Stimulated activated naive CD8-positive, alpha-beta T cell treated with anti-CD3 and anti-CD28 coated beads, Interleukin-15, amount 100 ng/mL, for 72 hours (primary cell): ENCODE measurements at regions not wholly inside any gene's neighbourhood (a gene's known extent, or its start where the extent isn't known, plus 50 kb on each side); places are given as distances from the start of the nearest gene placed in this dataset.
"Not testable (repeated sequence)": the region's sequence is repeated elsewhere in the genome, so short reads cannot be mapped to it uniquely, and the experiment has no call there.

ENCODE experiments used
- ATAC-seq: fragments of 150-1000 bp; cut with Tn5 transposase; 2 replicates; pipeline ENCODE4 v1.10.0; 2021; ENCODE audit warnings: mild to moderate bottlenecking, moderate library complexity
- DNase-seq, 2 donors: peaks; one replicate each; pipeline ENCODE4 v3.0.0; 2021 to 2022
- H3K27ac Mint-ChIP-seq, 2 donors: one replicate each; pipeline ENCODE4 v1.8.0; 2022; ENCODE audit warnings: mild to moderate bottlenecking in 2 of 2, mixed read lengths in 2 of 2, moderate library complexity in 2 of 2
- H3K27me3 Mint-ChIP-seq: one replicate; pipeline ENCODE4 v1.8.0; 2022; ENCODE audit warnings: mixed read lengths
- H3K4me1 Mint-ChIP-seq: one replicate; pipeline ENCODE4 v1.8.0; 2022; ENCODE audit warnings: mild to moderate bottlenecking, mixed read lengths
- H3K4me3 Mint-ChIP-seq, 2 donors: one replicate each; pipeline ENCODE4 v1.8.0; 2022; ENCODE audit warnings: mild to moderate bottlenecking in 2 of 2, mixed read lengths in 2 of 2, moderate library complexity in 1 of 2
- H3K9me3 Mint-ChIP-seq, 2 donors: one replicate each; pipeline ENCODE4 v1.8.0; 2022; ENCODE audit warnings: mixed read lengths in 2 of 2

- Mint-ChIP-seq H3K4me3 (no peak overlapping the region), H3K27me3 (no peaks in the 10 kb centered on the region), H3K9me3 (peaks cover 0 to 15% of the 10 kb centered on the region in 2 donors), H3K4me1 (no peaks in the 10 kb centered on the region), H3K27ac (no peak overlapping the region)
- ATAC-seq = no peak
- no peak for DNase-seq
Observed at GRCh38 chr2:154961676-154962075, 263.2 kb downstream of the KCNJ3 start.

- Mint-ChIP-seq H3K27ac (no peak overlapping the region), H3K9me3 (peaks cover 0 to 15% of the 10 kb centered on the region in 2 donors), H3K27me3 (no peaks in the 10 kb centered on the region), H3K4me3 (no peak overlapping the region), H3K4me1 (no peaks in the 10 kb centered on the region)
- ATAC-seq (no peak), DNase-seq (no peak)
Observed at GRCh38 chr2:154960802-154961583, 262.5 kb downstream of the KCNJ3 start.

GRCh38 chr2:154952346-154952980 is 254.0 kb downstream of the KCNJ3 start:
- no peak overlapping the region for H3K4me3 Mint-ChIP-seq
- ATAC-seq (no peak), DNase-seq (no peak)

GRCh38 chr2:154947416-154947815 is 248.9 kb downstream of the KCNJ3 start:
- H3K27ac Mint-ChIP-seq, H3K4me1 Mint-ChIP-seq, H3K27me3 Mint-ChIP-seq, H3K9me3 Mint-ChIP-seq, DNase-seq, H3K4me3 Mint-ChIP-seq, ATAC-seq: not testable (repeated sequence)

More at GRCh38 chr2:154952346-154952980, 254.0 kb downstream of the KCNJ3 start:
- no peaks in the 10 kb centered on the region for H3K27me3 Mint-ChIP-seq
- H3K4me1 Mint-ChIP-seq = no peaks in the 10 kb centered on the region
- H3K27ac Mint-ChIP-seq = no peak overlapping the region
- H3K9me3 Mint-ChIP-seq = peaks cover 0 to 3% of the 10 kb centered on the region in 2 donors

- no peaks in the 10 kb centered on the region for H3K9me3 Mint-ChIP-seq
- no peak overlapping the region for H3K27ac Mint-ChIP-seq
- no peak for DNase-seq
- ATAC-seq = no peak
- no peaks in the 10 kb centered on the region for H3K27me3 Mint-ChIP-seq
- H3K4me3 Mint-ChIP-seq = no peak overlapping the region
- H3K4me1 Mint-ChIP-seq = no peaks in the 10 kb centered on the region
Observed at GRCh38 chr2:154945984-154946383, 247.5 kb downstream of the KCNJ3 start.

- no peak for ATAC-seq
- Mint-ChIP-seq H3K27ac (no peak overlapping the region), H3K27me3 (no peaks in the 10 kb centered on the region), H3K9me3 (no peaks in the 10 kb centered on the region), H3K4me1 (no peaks in the 10 kb centered on the region), H3K4me3 (no peak overlapping the region)
- DNase-seq = no peak
Observed at GRCh38 chr2:154941379-154941778, 242.9 kb downstream of the KCNJ3 start.

GRCh38 chr2:154934213-154934612 is 235.7 kb downstream of the KCNJ3 start:
- Mint-ChIP-seq H3K27ac (no peak overlapping the region), H3K4me1 (no peaks in the 10 kb centered on the region), H3K4me3 (no peak overlapping the region), H3K9me3 (peaks cover 14 to 15% of the 10 kb centered on the region in 2 donors), H3K27me3 (no peaks in the 10 kb centered on the region)
- DNase-seq (no peak), ATAC-seq (no peak)

GRCh38 chr2:154924531-154924930 is 226.0 kb downstream of the KCNJ3 start:
- DNase-seq = no peak
- ATAC-seq = no peak
- Mint-ChIP-seq H3K9me3 (no peaks in the 10 kb centered on the region), H3K4me1 (no peaks in the 10 kb centered on the region), H3K4me3 (no peak overlapping the region), H3K27me3 (no peaks in the 10 kb centered on the region), H3K27ac (no peak overlapping the region)

GRCh38 chr2:154914561-154914960 is 216.1 kb downstream of the KCNJ3 start:
- no peak overlapping the region for H3K27ac Mint-ChIP-seq
- ATAC-seq (no peak), DNase-seq (no peak)
- H3K9me3 Mint-ChIP-seq = peaks cover 0 to 3% of the 10 kb centered on the region in 2 donors
- H3K4me1 Mint-ChIP-seq = no peaks in the 10 kb centered on the region
- no peaks in the 10 kb centered on the region for H3K27me3 Mint-ChIP-seq
- no peak overlapping the region for H3K4me3 Mint-ChIP-seq

- no peaks in the 10 kb centered on the region for H3K4me1 Mint-ChIP-seq
- no peaks in the 10 kb centered on the region for H3K27me3 Mint-ChIP-seq
- DNase-seq (no peak), ATAC-seq (no peak)
- H3K9me3 Mint-ChIP-seq = peaks cover 3 to 12% of the 10 kb centered on the region in 2 donors
- H3K4me3 Mint-ChIP-seq = no peak overlapping the region
- no peak overlapping the region for H3K27ac Mint-ChIP-seq
Observed at GRCh38 chr2:154912215-154912614, 213.7 kb downstream of the KCNJ3 start.

- Mint-ChIP-seq H3K27ac (no peak overlapping the region), H3K9me3 (peaks cover 3 to 12% of the 10 kb centered on the region in 2 donors), H3K4me1 (no peaks in the 10 kb centered on the region), H3K27me3 (no peaks in the 10 kb centered on the region), H3K4me3 (no peak overlapping the region)
- no peak for ATAC-seq
- DNase-seq = no peak
Observed at GRCh38 chr2:154911729-154912128, 213.2 kb downstream of the KCNJ3 start.

GRCh38 chr2:154910701-154911100 is 212.2 kb downstream of the KCNJ3 start:
- ATAC-seq (no peak), DNase-seq (no peak)
- Mint-ChIP-seq H3K27ac (no peak overlapping the region), H3K4me3 (no peak overlapping the region), H3K9me3 (peaks cover 3 to 12% of the 10 kb centered on the region in 2 donors), H3K4me1 (no peaks in the 10 kb centered on the region), H3K27me3 (no peaks in the 10 kb centered on the region)

- no peak for ATAC-seq
Observed at GRCh38 chr2:154908327-154908726, 209.8 kb downstream of the KCNJ3 start.

More at GRCh38 chr2:154908327-154908726, 209.8 kb downstream of the KCNJ3 start:
- no peak overlapping the region for H3K27ac Mint-ChIP-seq
- H3K4me3 Mint-ChIP-seq = no peak overlapping the region
- no peaks in the 10 kb centered on the region for H3K4me1 Mint-ChIP-seq
- H3K9me3 Mint-ChIP-seq = peaks cover 8 to 24% of the 10 kb centered on the region in 2 donors
- DNase-seq = no peak
- no peaks in the 10 kb centered on the region for H3K27me3 Mint-ChIP-seq
